ENCODE measurements at regions not wholly inside any gene's neighbourhood (a gene's known extent, or its start where the extent isn't known, plus 50 kb on each side); places are given as distances from the start of the nearest gene placed in this dataset.
"Not testable (repeated sequence)": the region's sequence is repeated elsewhere in the genome, so short reads cannot be mapped to it uniquely, and the experiment has no call there.

GRCh38 chr12:61282790-61283575, 977.2 kb upstream of the USP15 start:
- Mint-ChIP-seq H3K9me3 (peaks cover 0 to 36% (median 21%) of the 10 kb centered on the region in 7 donors), H3K27me3 (no peaks in the 10 kb centered on the region), H3K4me3 (no peak overlapping the region), H3K27ac (no peak overlapping the region), H3K36me3 (no peaks in the 10 kb centered on the region), H3K4me1 (no peaks in the 10 kb centered on the region)
- no peak for DNase-seq
- ATAC-seq (ENCODE audit: low read depth in 2 of 2), result no peak

- Mint-ChIP-seq H3K36me3 (no peaks in the 10 kb centered on the region), H3K27me3 (no peaks in the 10 kb centered on the region), H3K4me1 (no peaks in the 10 kb centered on the region), H3K4me3 (no peak overlapping the region), H3K9me3 (peaks cover 8 to 44% (median 33%) of the 10 kb centered on the region in 7 donors), H3K27ac (no peak overlapping the region)
- no peak for DNase-seq
- no peak for ATAC-seq (ENCODE audit: low read depth in 2 of 2)
Measured at GRCh38 chr12:61290473-61290872, 969.7 kb upstream of the USP15 start.

- ATAC-seq (ENCODE audit: low read depth in 2 of 2) (no peak), DNase-seq (no peak)
- Mint-ChIP-seq H3K4me3 (no peak overlapping the region), H3K9me3 (peaks cover 11 to 34% (median 28%) of the 10 kb centered on the region in 7 donors), H3K27ac (no peak overlapping the region), H3K4me1 (no peaks in the 10 kb centered on the region), H3K36me3 (no peaks in the 10 kb centered on the region), H3K27me3 (no peaks in the 10 kb centered on the region)
Measured at GRCh38 chr12:61291647-61292046, 968.6 kb upstream of the USP15 start.

- H3K4me3 Mint-ChIP-seq; H3K4me1 Mint-ChIP-seq; H3K27ac Mint-ChIP-seq; H3K36me3 Mint-ChIP-seq; H3K27me3 Mint-ChIP-seq; ATAC-seq (ENCODE audit: low read depth in 2 of 2); DNase-seq: not testable (repeated sequence)
- peaks cover 6 to 16% (median 11%) of the 10 kb centered on the region in 7 donors for H3K9me3 Mint-ChIP-seq
Measured at GRCh38 chr12:61294011-61294410, 966.2 kb upstream of the USP15 start.

GRCh38 chr12:61301817-61302216, 958.4 kb upstream of the USP15 start:
- no peaks in the 10 kb centered on the region for H3K4me1 Mint-ChIP-seq
- no peaks in the 10 kb centered on the region for H3K36me3 Mint-ChIP-seq
- H3K4me3 Mint-ChIP-seq, result no peak overlapping the region
- DNase-seq, result no peak
- no peak for ATAC-seq (ENCODE audit: low read depth in 2 of 2)
- no peaks in the 10 kb centered on the region for H3K27me3 Mint-ChIP-seq
- peaks cover 0 to 4% (median 0%) of the 10 kb centered on the region in 7 donors for H3K9me3 Mint-ChIP-seq
- H3K27ac Mint-ChIP-seq, result no peak overlapping the region

GRCh38 chr12:61302282-61302681, 957.9 kb upstream of the USP15 start:
- ATAC-seq (ENCODE audit: low read depth in 2 of 2) (no peak), DNase-seq (no peak)
- H3K4me3 Mint-ChIP-seq, result no peak overlapping the region
- no peak overlapping the region for H3K27ac Mint-ChIP-seq
- peaks cover 0 to 4% (median 0%) of the 10 kb centered on the region in 7 donors for H3K9me3 Mint-ChIP-seq
- H3K4me1 Mint-ChIP-seq, result no peaks in the 10 kb centered on the region
- no peaks in the 10 kb centered on the region for H3K27me3 Mint-ChIP-seq
- no peaks in the 10 kb centered on the region for H3K36me3 Mint-ChIP-seq

- Mint-ChIP-seq H3K27ac (no peak overlapping the region), H3K4me3 (no peak overlapping the region), H3K9me3 (peaks cover 2 to 11% (median 4%) of the 10 kb centered on the region in 7 donors), H3K36me3 (no peaks in the 10 kb centered on the region), H3K4me1 (no peaks in the 10 kb centered on the region), H3K27me3 (no peaks in the 10 kb centered on the region)
- ATAC-seq (ENCODE audit: low read depth in 2 of 2) (no peak), DNase-seq (no peak)
Measured at GRCh38 chr12:61308220-61308619, 952.0 kb upstream of the USP15 start.

- Mint-ChIP-seq H3K4me1 (no peaks in the 10 kb centered on the region), H3K36me3 (no peaks in the 10 kb centered on the region), H3K27ac (no peak overlapping the region), H3K27me3 (no peaks in the 10 kb centered on the region), H3K9me3 (peaks cover 0 to 16% (median 4%) of the 10 kb centered on the region in 7 donors), H3K4me3 (no peak overlapping the region)
- ATAC-seq (ENCODE audit: low read depth in 2 of 2) (no peak), DNase-seq (no peak)
Measured at GRCh38 chr12:61311413-61311812, 948.8 kb upstream of the USP15 start.

GRCh38 chr12:61348871-61349270, 911.3 kb upstream of the USP15 start:
- H3K27me3 Mint-ChIP-seq, result no peaks in the 10 kb centered on the region
- H3K9me3 Mint-ChIP-seq, result peaks cover 0 to 7% (median 0%) of the 10 kb centered on the region in 7 donors
- no peak overlapping the region for H3K27ac Mint-ChIP-seq
- ATAC-seq (ENCODE audit: low read depth in 2 of 2) (no peak), DNase-seq (no peak)
- no peaks in the 10 kb centered on the region for H3K4me1 Mint-ChIP-seq
- no peaks in the 10 kb centered on the region for H3K36me3 Mint-ChIP-seq
- H3K4me3 Mint-ChIP-seq, result no peak overlapping the region

- no peaks in the 10 kb centered on the region for H3K4me1 Mint-ChIP-seq
- DNase-seq, result no peak
- no peaks in the 10 kb centered on the region for H3K27me3 Mint-ChIP-seq
- no peak overlapping the region for H3K27ac Mint-ChIP-seq
- H3K4me3 Mint-ChIP-seq, result peak overlapping the region in 1 of 8 donors; percentile 52
- ATAC-seq (ENCODE audit: low read depth in 2 of 2), result no peak
- peaks cover 0 to 5% (median 0%) of the 10 kb centered on the region in 7 donors for H3K9me3 Mint-ChIP-seq
- H3K36me3 Mint-ChIP-seq, result no peaks in the 10 kb centered on the region
Measured at GRCh38 chr12:61355105-61355504, 905.1 kb upstream of the USP15 start.

GRCh38 chr12:61356485-61356884, 903.7 kb upstream of the USP15 start:
- Mint-ChIP-seq H3K4me3 (no peak overlapping the region), H3K36me3 (no peaks in the 10 kb centered on the region), H3K27me3 (no peaks in the 10 kb centered on the region), H3K4me1 (no peaks in the 10 kb centered on the region), H3K27ac (no peak overlapping the region), H3K9me3 (peaks cover 0 to 5% (median 2%) of the 10 kb centered on the region in 7 donors)
- DNase-seq (no peak), ATAC-seq (ENCODE audit: low read depth in 2 of 2) (no peak)

- Mint-ChIP-seq H3K27ac (no peak overlapping the region), H3K27me3 (no peaks in the 10 kb centered on the region), H3K36me3 (no peaks in the 10 kb centered on the region), H3K4me1 (no peaks in the 10 kb centered on the region), H3K9me3 (peaks cover 0 to 5% (median 2%) of the 10 kb centered on the region in 7 donors), H3K4me3 (peak overlapping the region in 1 of 8 donors; percentile 9)
- DNase-seq (no peak), ATAC-seq (ENCODE audit: low read depth in 2 of 2) (no peak)
Measured at GRCh38 chr12:61357496-61357895, 902.7 kb upstream of the USP15 start.

- Mint-ChIP-seq H3K4me3 (no peak overlapping the region), H3K9me3 (peaks cover 0 to 3% (median 0%) of the 10 kb centered on the region in 7 donors), H3K27ac (no peak overlapping the region), H3K4me1 (no peaks in the 10 kb centered on the region), H3K27me3 (no peaks in the 10 kb centered on the region), H3K36me3 (no peaks in the 10 kb centered on the region)
- DNase-seq, result no peak
- ATAC-seq (ENCODE audit: low read depth in 2 of 2), result no peak
Measured at GRCh38 chr12:61362037-61362436, 898.2 kb upstream of the USP15 start.

GRCh38 chr12:61365001-61365400, 895.2 kb upstream of the USP15 start:
- H3K9me3 Mint-ChIP-seq, result peaks cover 0 to 2% (median 0%) of the 10 kb centered on the region in 7 donors
- no peaks in the 10 kb centered on the region for H3K36me3 Mint-ChIP-seq
- no peak overlapping the region for H3K4me3 Mint-ChIP-seq
- ATAC-seq (ENCODE audit: low read depth in 2 of 2) (no peak), DNase-seq (no peak)
- H3K27me3 Mint-ChIP-seq, result no peaks in the 10 kb centered on the region
- H3K27ac Mint-ChIP-seq, result no peak overlapping the region
- H3K4me1 Mint-ChIP-seq, result no peaks in the 10 kb centered on the region
